Peyer's patch (tissue), 4 donors: ENCODE measurements at regions not wholly inside any gene's neighbourhood (a gene's known extent, or its start where the extent isn't known, plus 50 kb on each side); places are given as distances from the start of the nearest gene placed in this dataset.

Source experiments
- POLR2A ChIP-seq, 2 donors: fragments of 450-650 bp; IDR thresholded peaks; one replicate each; pipeline ENCODE4 v1.5.1; 2017; ENCODE audit warnings: antibody characterized with exemption in 2 of 2, mild to moderate bottlenecking in 2 of 2, moderate library complexity in 2 of 2
- TF ChIP-seq, protein P1 (sequence below), 6 experiments: fragments of 450-650 bp in 4 of 6; fragments of 200-600 bp in 2 of 6; sonication (generic) in 1 of 6; IDR thresholded peaks; one replicate each; pipeline ENCODE4 v1.5.1; 2017 to 2019; ENCODE audit warnings: antibody characterized with exemption in 6 of 6, mild to moderate bottlenecking in 3 of 6, moderate library complexity in 1 of 6

- no peak for TF ChIP-seq POLR2A (IDR thresholded peaks at IDR 0.05)
- TF ChIP-seq, protein P1, sequence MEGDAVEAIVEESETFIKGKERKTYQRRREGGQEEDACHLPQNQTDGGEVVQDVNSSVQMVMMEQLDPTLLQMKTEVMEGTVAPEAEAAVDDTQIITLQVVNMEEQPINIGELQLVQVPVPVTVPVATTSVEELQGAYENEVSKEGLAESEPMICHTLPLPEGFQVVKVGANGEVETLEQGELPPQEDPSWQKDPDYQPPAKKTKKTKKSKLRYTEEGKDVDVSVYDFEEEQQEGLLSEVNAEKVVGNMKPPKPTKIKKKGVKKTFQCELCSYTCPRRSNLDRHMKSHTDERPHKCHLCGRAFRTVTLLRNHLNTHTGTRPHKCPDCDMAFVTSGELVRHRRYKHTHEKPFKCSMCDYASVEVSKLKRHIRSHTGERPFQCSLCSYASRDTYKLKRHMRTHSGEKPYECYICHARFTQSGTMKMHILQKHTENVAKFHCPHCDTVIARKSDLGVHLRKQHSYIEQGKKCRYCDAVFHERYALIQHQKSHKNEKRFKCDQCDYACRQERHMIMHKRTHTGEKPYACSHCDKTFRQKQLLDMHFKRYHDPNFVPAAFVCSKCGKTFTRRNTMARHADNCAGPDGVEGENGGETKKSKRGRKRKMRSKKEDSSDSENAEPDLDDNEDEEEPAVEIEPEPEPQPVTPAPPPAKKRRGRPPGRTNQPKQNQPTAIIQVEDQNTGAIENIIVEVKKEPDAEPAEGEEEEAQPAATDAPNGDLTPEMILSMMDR (IDR thresholded peaks at IDR 0.05): no peak
These were observed 353.8 kb downstream of the NAP1L3 start for GRCh38 chrX:93319609-93320008.
